ENCODE measurements at regions not wholly inside any gene's neighbourhood (a gene's known extent, or its start where the extent isn't known, plus 50 kb on each side); places are given as distances from the start of the nearest gene placed in this dataset.
"Not testable (repeated sequence)": the region's sequence is repeated elsewhere in the genome, so short reads cannot be mapped to it uniquely, and the experiment has no call there.

GRCh38 chr6:22366214-22366613 is 69.4 kb upstream of the PRL start:
- H3K4me3 ChIP-seq: no peak overlapping the region
- no peak overlapping the region for H3K27ac ChIP-seq
- no peaks in the 10 kb centered on the region for H3K9me3 ChIP-seq (ENCODE audit: low read depth)
- peak in 1 of 2 donors; percentile 40 for DNase-seq (ENCODE audit: low read depth in 1 of 2, low spot score in 1 of 2)
- H3K36me3 ChIP-seq: no peaks in the 10 kb centered on the region
- no peaks in the 10 kb centered on the region for H3K4me1 ChIP-seq (ENCODE audit: low read depth)
- no peaks in the 10 kb centered on the region for H3K27me3 ChIP-seq
- no peak for TF ChIP-seq CTCF (IDR thresholded peaks at IDR 0.05; ENCODE audit: low read depth, low read length)

- Histone ChIP-seq H3K9me3 (ENCODE audit: low read depth) (no peaks in the 10 kb centered on the region), H3K4me1 (ENCODE audit: low read depth) (no peaks in the 10 kb centered on the region), H3K4me3 (no peak overlapping the region), H3K27ac (no peak overlapping the region), H3K27me3 (no peaks in the 10 kb centered on the region), H3K36me3 (no peaks in the 10 kb centered on the region)
- DNase-seq (ENCODE audit: low read depth in 1 of 2, low spot score in 1 of 2): no peak
- TF ChIP-seq CTCF (IDR thresholded peaks at IDR 0.05; ENCODE audit: low read depth, low read length): no peak
These were observed 70.5 kb upstream of the PRL start for GRCh38 chr6:22367346-22367745.

GRCh38 chr6:22368794-22369193 is 72.0 kb upstream of the PRL start:
- H3K36me3 ChIP-seq: no peaks in the 10 kb centered on the region
- no peak overlapping the region for H3K27ac ChIP-seq
- H3K4me1 ChIP-seq (ENCODE audit: low read depth): no peaks in the 10 kb centered on the region
- peak in 1 of 2 donors; percentile 25 for DNase-seq (ENCODE audit: low read depth in 1 of 2, low spot score in 1 of 2)
- no peaks in the 10 kb centered on the region for H3K27me3 ChIP-seq
- TF ChIP-seq CTCF (IDR thresholded peaks at IDR 0.05; ENCODE audit: low read depth, low read length): no peak
- no peak overlapping the region for H3K4me3 ChIP-seq
- no peaks in the 10 kb centered on the region for H3K9me3 ChIP-seq (ENCODE audit: low read depth)

GRCh38 chr6:22372922-22373321 is 76.1 kb upstream of the PRL start:
- no peak overlapping the region for H3K4me3 ChIP-seq

GRCh38 chr6:22374950-22375349 is 78.1 kb upstream of the PRL start:
- H3K36me3 ChIP-seq; H3K27me3 ChIP-seq; H3K9me3 ChIP-seq (ENCODE audit: low read depth); DNase-seq (ENCODE audit: low read depth in 1 of 2, low spot score in 1 of 2); H3K4me3 ChIP-seq; H3K4me1 ChIP-seq (ENCODE audit: low read depth); H3K27ac ChIP-seq: not testable (repeated sequence)

More at GRCh38 chr6:22372922-22373321, 76.1 kb upstream of the PRL start:
- H3K27ac ChIP-seq: no peak overlapping the region
- TF ChIP-seq CTCF (IDR thresholded peaks at IDR 0.05; ENCODE audit: low read depth, low read length): no peak
- no peaks in the 10 kb centered on the region for H3K27me3 ChIP-seq
- no peaks in the 10 kb centered on the region for H3K9me3 ChIP-seq (ENCODE audit: low read depth)
- H3K4me1 ChIP-seq (ENCODE audit: low read depth): no peaks in the 10 kb centered on the region
- no peak for DNase-seq (ENCODE audit: low read depth in 1 of 2, low spot score in 1 of 2)
- H3K36me3 ChIP-seq: no peaks in the 10 kb centered on the region

- not testable (repeated sequence) for H3K27me3 ChIP-seq; H3K27ac ChIP-seq; H3K4me3 ChIP-seq; H3K9me3 ChIP-seq (ENCODE audit: low read depth); DNase-seq (ENCODE audit: low read depth in 1 of 2, low spot score in 1 of 2); H3K4me1 ChIP-seq (ENCODE audit: low read depth); H3K36me3 ChIP-seq
These were observed 79.5 kb upstream of the PRL start for GRCh38 chr6:22376293-22376692.

- H3K9me3 ChIP-seq (ENCODE audit: low read depth); H3K4me3 ChIP-seq; DNase-seq (ENCODE audit: low read depth in 1 of 2, low spot score in 1 of 2); H3K36me3 ChIP-seq; H3K4me1 ChIP-seq (ENCODE audit: low read depth); H3K27me3 ChIP-seq; H3K27ac ChIP-seq: not testable (repeated sequence)
These were observed 81.7 kb upstream of the PRL start for GRCh38 chr6:22378536-22378935.
